HFF-Myc (cell line): ENCODE measurements at regions not wholly inside any gene's neighbourhood (a gene's known extent, or its start where the extent isn't known, plus 50 kb on each side); places are given as distances from the start of the nearest gene placed in this dataset.

ENCODE experiments used
- DNase-seq: peaks from one replicate; pipeline ENCODE4 v3.0.0-alpha.2; 2011; ENCODE audit warnings: low read depth; ENCODE audit errors: extremely low read depth
- H3K4me3 ChIP-seq: replicated peaks from 2 replicates; pipeline ENCODE4 v1.5.1; 2011; ENCODE audit warnings: low read depth, mild to moderate bottlenecking, control low read depth, low read length
- CTCF ChIP-seq: IDR thresholded peaks from 2 replicates; pipeline ENCODE4 v1.5.1; 2012; ENCODE audit warnings: mild to moderate bottlenecking, low read depth, low read length, control low read depth; ENCODE audit errors: missing control alignments

DNA sequence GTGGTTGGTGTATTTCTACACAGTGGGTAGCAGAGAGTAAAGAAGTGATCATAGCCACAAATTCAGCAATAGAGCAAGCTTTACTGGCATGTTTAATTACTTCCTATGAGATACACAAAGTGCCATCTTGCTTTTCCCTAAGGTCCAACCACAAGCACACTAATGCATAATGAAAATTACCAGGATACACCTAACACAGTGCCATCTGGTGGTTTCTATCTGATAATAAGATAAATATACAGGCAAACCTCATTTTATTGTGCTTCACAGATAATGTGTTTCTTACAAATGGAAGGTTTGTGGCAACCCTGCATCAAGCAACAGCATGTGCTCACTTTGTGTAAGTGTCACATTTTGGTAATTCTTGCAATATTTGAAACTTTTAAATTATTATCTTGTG, 223.0 kb downstream of the NSUN3 start:
- H3K4me3 ChIP-seq, result no peak overlapping the region
- DNase-seq, result no peak
- TF ChIP-seq CTCF, result no peak

DNA sequence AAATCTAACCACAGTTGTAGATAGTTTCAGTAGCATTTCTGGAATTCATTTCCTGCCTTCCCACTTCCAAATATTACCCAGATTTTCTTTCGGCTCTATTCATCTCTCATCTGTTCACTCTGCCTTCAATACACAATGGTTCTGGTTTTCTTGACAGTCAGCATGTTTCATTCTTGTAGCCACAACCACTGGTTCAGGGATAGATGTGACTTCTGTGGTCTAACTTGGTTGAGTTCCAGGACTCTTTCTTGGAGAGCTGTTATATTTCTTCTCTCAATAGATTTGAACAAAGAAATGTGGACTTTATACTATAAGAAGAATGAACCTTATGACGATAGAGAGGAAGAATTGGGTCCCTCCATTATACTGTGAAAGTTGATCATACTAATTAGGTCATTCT, 228.8 kb downstream of the NSUN3 start:
- TF ChIP-seq CTCF, result no peak
- DNase-seq, result no peak
- no peak overlapping the region for H3K4me3 ChIP-seq

GRCh38 chr3:94292151-94292550, 229.3 kb downstream of the NSUN3 start:
- no peak for TF ChIP-seq CTCF
- no peak for DNase-seq
- H3K4me3 ChIP-seq, result no peak overlapping the region

GRCh38 chr3:94293793-94294195, 230.9 kb downstream of the NSUN3 start:
- no peak for TF ChIP-seq CTCF
- no peak for DNase-seq
- no peak overlapping the region for H3K4me3 ChIP-seq

- TF ChIP-seq CTCF, result no peak
- H3K4me3 ChIP-seq, result no peak overlapping the region
- DNase-seq, result no peak
Measured at GRCh38 chr3:94294806-94295205, 231.9 kb downstream of the NSUN3 start.

- no peak overlapping the region for H3K4me3 ChIP-seq
- TF ChIP-seq CTCF, result no peak
- DNase-seq, result no peak
Measured at GRCh38 chr3:94299716-94300115, 236.9 kb downstream of the NSUN3 start.

GRCh38 chr3:94301366-94301765, 238.5 kb downstream of the NSUN3 start:
- TF ChIP-seq CTCF, result no peak
- no peak overlapping the region for H3K4me3 ChIP-seq
- no peak for DNase-seq
